ENCODE measurements at regions not wholly inside any gene's neighbourhood (a gene's known extent, or its start where the extent isn't known, plus 50 kb on each side); places are given as distances from the start of the nearest gene placed in this dataset.
"Not testable (repeated sequence)": the region's sequence is repeated elsewhere in the genome, so short reads cannot be mapped to it uniquely, and the experiment has no call there.

DNA sequence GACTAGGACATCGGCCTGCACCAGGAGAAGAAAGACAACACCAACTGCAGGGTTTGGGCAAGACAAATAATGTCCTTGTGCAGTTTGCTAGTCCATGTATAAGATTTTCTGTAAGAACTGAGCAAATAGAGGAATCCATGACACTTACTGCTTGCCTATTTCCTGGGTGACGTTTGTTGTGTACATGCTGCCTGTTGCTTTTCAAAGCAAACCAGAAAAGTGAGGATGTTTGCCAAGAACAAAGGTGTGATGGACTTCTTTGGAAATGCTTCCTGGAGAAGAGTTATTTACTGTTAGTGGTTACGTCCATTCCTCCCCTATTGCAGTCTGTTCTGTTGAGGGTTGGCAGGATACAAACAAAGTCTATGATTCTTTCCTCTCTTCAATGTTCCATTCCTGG is 126.5 kb downstream of the CASP12 start:
- Mint-ChIP-seq H3K27ac (no peak overlapping the region), H3K4me1 (ENCODE audit: low read depth) (peaks cover 29% of the 10 kb centered on the region), H3K9me3 (peaks cover 4% of the 10 kb centered on the region; the same call in 1 of the 2 replicates), H3K36me3 (ENCODE audit: low read depth) (peaks cover 4% of the 10 kb centered on the region; the same call in 1 of the 2 replicates), H3K4me3 (no peak overlapping the region), H3K27me3 (ENCODE audit: insufficient read depth) (0 out of 2 replicates have a peak, but pooled peaks cover 2% of the 10 kb centered on the region)
- DNase-seq: no peak
- TF ChIP-seq, protein P1, sequence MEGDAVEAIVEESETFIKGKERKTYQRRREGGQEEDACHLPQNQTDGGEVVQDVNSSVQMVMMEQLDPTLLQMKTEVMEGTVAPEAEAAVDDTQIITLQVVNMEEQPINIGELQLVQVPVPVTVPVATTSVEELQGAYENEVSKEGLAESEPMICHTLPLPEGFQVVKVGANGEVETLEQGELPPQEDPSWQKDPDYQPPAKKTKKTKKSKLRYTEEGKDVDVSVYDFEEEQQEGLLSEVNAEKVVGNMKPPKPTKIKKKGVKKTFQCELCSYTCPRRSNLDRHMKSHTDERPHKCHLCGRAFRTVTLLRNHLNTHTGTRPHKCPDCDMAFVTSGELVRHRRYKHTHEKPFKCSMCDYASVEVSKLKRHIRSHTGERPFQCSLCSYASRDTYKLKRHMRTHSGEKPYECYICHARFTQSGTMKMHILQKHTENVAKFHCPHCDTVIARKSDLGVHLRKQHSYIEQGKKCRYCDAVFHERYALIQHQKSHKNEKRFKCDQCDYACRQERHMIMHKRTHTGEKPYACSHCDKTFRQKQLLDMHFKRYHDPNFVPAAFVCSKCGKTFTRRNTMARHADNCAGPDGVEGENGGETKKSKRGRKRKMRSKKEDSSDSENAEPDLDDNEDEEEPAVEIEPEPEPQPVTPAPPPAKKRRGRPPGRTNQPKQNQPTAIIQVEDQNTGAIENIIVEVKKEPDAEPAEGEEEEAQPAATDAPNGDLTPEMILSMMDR (IDR thresholded peaks at IDR 0.05): no peak

DNA sequence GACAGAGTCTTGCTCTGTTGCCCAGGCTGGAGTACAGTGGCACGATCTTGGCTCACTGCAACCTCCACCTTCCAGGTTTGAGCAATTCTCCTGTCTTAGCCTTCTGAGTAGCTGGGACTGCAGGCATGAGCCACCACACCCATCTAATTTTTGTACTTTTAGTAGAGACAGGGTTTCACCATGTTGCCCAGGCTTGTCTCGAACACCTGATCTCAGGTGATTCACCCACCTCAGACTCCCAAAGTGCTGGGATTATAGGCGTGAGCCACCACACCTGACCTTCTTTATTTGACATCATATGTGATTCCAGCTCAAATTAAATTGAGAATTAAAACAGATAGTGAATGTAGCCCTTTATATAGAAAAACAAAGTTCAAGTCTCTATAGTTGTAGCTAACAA is 127.2 kb downstream of the CASP12 start:
- DNase-seq: not testable (repeated sequence)
- H3K4me1 Mint-ChIP-seq (ENCODE audit: low read depth): peaks cover 21% of the 10 kb centered on the region

DNA sequence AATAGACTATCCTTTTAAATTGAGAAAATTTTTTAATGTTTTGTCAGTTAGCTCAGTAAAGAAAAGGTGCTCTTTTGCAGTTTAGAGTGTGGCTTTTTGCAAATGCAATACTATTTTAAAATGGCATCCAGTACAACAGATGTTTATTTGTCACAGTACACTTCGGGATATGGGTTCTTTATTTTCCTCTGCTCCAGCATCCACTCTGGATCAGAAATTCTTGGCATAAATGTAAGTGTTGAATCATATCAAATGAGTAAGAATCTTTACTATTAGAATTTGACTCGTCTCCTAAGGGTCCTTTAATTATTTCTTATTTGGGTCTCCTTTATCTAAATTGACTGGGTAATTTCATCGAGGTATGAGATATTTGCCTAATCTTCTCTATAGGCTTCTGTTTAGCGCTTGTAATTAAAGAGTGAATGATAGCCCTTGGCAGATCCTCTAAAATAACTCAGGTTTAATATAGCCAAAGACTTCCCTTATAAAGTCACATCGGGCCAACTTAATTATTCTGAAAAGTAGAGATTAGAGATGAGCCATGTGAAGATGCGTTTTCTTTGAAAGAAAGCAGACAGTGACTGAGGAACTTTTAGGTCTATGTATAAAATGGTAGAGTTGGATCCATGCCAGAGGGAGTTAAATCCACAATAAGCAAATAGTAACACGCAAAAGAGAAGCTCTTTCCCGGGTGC is 132.7 kb downstream of the CASP12 start:
- TF ChIP-seq, protein P1 (IDR thresholded peaks at IDR 0.05): no peak
- Mint-ChIP-seq H3K4me3 (no peak overlapping the region), H3K4me1 (ENCODE audit: low read depth) (peaks cover 5% of the 10 kb centered on the region; the same call in 1 of the 2 replicates), H3K36me3 (ENCODE audit: low read depth) (no peaks in the 10 kb centered on the region), H3K27ac (no peak overlapping the region), H3K27me3 (ENCODE audit: insufficient read depth) (no peaks in the 10 kb centered on the region; the same call in none of the 2 replicates), H3K9me3 (no peaks in the 10 kb centered on the region; the same call in 1 of the 2 replicates)
- DNase-seq: no peak

More for the DNA sequence above, 127.2 kb downstream of the CASP12 start:
- not testable (repeated sequence) for H3K27ac Mint-ChIP-seq; H3K4me3 Mint-ChIP-seq; H3K9me3 Mint-ChIP-seq; H3K27me3 Mint-ChIP-seq (ENCODE audit: insufficient read depth); H3K36me3 Mint-ChIP-seq (ENCODE audit: low read depth)

DNA sequence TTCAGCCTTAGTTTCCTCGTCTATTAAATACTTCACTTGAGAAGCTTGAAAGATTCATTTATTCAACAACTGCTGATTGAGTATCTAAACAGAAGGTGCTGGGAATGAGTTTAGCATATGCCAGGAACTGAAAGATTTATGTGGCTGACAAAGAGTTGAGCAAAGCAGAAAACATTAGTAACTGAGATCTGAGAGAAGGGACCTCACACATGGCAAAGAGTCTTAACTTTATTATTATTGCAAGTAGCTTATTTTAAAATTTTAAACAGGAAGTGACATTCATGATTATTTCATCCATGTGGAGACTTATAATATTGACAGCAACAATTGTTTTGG is 133.6 kb downstream of the CASP12 start:
- Mint-ChIP-seq H3K4me1 (ENCODE audit: low read depth) (peaks cover 5% of the 10 kb centered on the region; the same call in 1 of the 2 replicates), H3K27me3 (ENCODE audit: insufficient read depth) (no peaks in the 10 kb centered on the region; the same call in none of the 2 replicates), H3K36me3 (ENCODE audit: low read depth) (no peaks in the 10 kb centered on the region), H3K4me3 (no peak overlapping the region), H3K9me3 (peaks cover 7% of the 10 kb centered on the region; the same call in 1 of the 2 replicates), H3K27ac (no peak overlapping the region)
- DNase-seq: no peak
- TF ChIP-seq, protein P1 (IDR thresholded peaks at IDR 0.05): no peak

DNA sequence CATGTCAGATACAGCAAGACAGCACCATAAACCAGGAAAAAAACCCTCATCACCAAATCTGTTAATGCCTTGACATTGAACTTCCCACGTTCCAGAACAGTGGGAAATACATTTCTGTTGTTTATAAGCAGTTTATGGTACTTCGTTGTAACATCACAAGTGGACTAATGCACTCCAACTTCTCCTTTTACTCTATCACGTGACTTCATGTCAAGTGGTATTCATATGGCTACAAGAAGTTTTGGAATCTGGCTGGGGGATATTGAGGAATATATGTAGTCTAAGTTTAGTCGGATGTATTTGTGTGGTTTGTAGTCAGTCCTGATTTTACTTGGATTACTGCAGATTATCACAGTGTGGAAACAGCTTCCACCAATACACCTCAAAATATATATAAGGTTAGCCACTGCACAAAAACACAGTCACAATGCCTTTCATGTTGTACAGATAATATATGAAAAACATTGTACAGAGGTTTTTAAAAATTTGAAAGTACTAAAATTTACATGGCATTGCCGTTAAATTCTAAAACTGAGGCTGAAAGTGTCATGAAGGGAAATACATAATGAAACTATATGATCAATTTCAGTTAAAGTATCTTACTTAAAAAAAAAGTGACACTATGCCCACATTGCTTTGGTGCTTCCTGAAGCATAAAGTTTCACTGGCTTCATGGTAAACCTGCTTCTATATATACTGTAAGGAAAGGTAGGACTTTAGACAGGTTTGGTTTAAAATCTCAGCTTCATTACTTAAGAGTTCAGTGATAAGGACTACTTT is 134.1 kb downstream of the CASP12 start:
- no peak overlapping the region for H3K27ac Mint-ChIP-seq
- H3K27me3 Mint-ChIP-seq (ENCODE audit: insufficient read depth): no peaks in the 10 kb centered on the region; the same call in none of the 2 replicates
- H3K4me1 Mint-ChIP-seq (ENCODE audit: low read depth): peaks cover 5% of the 10 kb centered on the region; the same call in 1 of the 2 replicates
- H3K4me3 Mint-ChIP-seq: no peak overlapping the region
- H3K9me3 Mint-ChIP-seq: peaks cover 12% of the 10 kb centered on the region
- no peak for DNase-seq
- TF ChIP-seq, protein P1 (IDR thresholded peaks at IDR 0.05): no peak
- H3K36me3 Mint-ChIP-seq (ENCODE audit: low read depth): no peaks in the 10 kb centered on the region

DNA sequence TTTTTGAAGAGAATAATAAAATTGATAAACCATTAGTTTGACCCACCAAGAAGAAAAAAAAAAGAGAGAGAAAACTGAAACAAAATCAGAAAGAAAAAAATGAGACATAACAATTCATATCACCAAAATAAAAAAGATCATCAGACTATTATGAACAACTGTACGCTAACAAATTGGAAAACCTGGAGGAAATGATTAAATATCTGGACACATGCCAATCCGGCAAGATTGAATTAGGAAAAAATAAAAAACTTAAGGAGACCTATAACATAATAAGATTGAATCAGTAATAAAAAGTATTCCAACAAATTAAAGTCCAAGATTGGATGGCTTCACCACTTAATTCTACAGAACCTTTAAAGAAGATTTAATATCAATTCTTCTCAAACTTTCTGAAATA is 136.7 kb downstream of the CASP12 start:
- H3K9me3 Mint-ChIP-seq: peaks cover 12% of the 10 kb centered on the region
- H3K27ac Mint-ChIP-seq: no peak overlapping the region
- TF ChIP-seq, protein P1 (IDR thresholded peaks at IDR 0.05): no peak
- peaks cover 5% of the 10 kb centered on the region; the same call in 1 of the 2 replicates for H3K4me1 Mint-ChIP-seq (ENCODE audit: low read depth)
- no peak overlapping the region for H3K4me3 Mint-ChIP-seq
- no peaks in the 10 kb centered on the region for H3K36me3 Mint-ChIP-seq (ENCODE audit: low read depth)
- no peaks in the 10 kb centered on the region; the same call in none of the 2 replicates for H3K27me3 Mint-ChIP-seq (ENCODE audit: insufficient read depth)
- no peak for DNase-seq
